Gastrocnemius medialis (tissue), 4 donors: ENCODE measurements at regions not wholly inside any gene's neighbourhood (a gene's known extent, or its start where the extent isn't known, plus 50 kb on each side); places are given as distances from the start of the nearest gene placed in this dataset.

ENCODE experiments used
- POLR2A ChIP-seq, 2 donors: fragments of 450-650 bp; IDR thresholded peaks; one replicate each; pipeline ENCODE4 v1.6.1; 2017; ENCODE audit warnings: antibody characterized with exemption in 2 of 2, mild to moderate bottlenecking in 2 of 2, moderate library complexity in 2 of 2
- TF ChIP-seq, protein P1 (sequence below), 5 experiments: fragments of 450-650 bp in 3 of 5; fragments of 200-600 bp in 2 of 5; sonication (generic) in 2 of 5; IDR thresholded peaks in 4 of 5; conservative IDR thresholded peaks in 1 of 5; 1 replicate in 4 of 5; 2 replicates in 1 of 5; pipeline ENCODE4 v1.5.1; 2016 to 2019; ENCODE audit warnings: antibody characterized with exemption in 5 of 5, mild to moderate bottlenecking in 3 of 5, moderate library complexity in 3 of 5

GRCh38 chr12:89879766-89880165 lies 171.1 kb upstream of the ATP2B1 start:
- TF ChIP-seq, protein P1, sequence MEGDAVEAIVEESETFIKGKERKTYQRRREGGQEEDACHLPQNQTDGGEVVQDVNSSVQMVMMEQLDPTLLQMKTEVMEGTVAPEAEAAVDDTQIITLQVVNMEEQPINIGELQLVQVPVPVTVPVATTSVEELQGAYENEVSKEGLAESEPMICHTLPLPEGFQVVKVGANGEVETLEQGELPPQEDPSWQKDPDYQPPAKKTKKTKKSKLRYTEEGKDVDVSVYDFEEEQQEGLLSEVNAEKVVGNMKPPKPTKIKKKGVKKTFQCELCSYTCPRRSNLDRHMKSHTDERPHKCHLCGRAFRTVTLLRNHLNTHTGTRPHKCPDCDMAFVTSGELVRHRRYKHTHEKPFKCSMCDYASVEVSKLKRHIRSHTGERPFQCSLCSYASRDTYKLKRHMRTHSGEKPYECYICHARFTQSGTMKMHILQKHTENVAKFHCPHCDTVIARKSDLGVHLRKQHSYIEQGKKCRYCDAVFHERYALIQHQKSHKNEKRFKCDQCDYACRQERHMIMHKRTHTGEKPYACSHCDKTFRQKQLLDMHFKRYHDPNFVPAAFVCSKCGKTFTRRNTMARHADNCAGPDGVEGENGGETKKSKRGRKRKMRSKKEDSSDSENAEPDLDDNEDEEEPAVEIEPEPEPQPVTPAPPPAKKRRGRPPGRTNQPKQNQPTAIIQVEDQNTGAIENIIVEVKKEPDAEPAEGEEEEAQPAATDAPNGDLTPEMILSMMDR (IDR thresholded peaks at IDR 0.05 in 4 of 5, conservative IDR thresholded peaks at IDR 0.05 in 1 of 5): no peak
- TF ChIP-seq POLR2A (IDR thresholded peaks at IDR 0.05): no peak
